ENCODE measurements at regions not wholly inside any gene's neighbourhood (a gene's known extent, or its start where the extent isn't known, plus 50 kb on each side); places are given as distances from the start of the nearest gene placed in this dataset.
"Not testable (repeated sequence)": the region's sequence is repeated elsewhere in the genome, so short reads cannot be mapped to it uniquely, and the experiment has no call there.

GRCh38 chr1:60809204-60809980 is 273.0 kb upstream of the NFIA start:
- H3K27ac Mint-ChIP-seq (ENCODE audit: unreplicated experiment): no peak overlapping the region
- DNase-seq: no peak
- no peak for TF ChIP-seq CTCF (IDR thresholded peaks at IDR 0.05; ENCODE audit: partially characterized antibody, unreplicated experiment)
- H3K9me3 Mint-ChIP-seq (ENCODE audit: unreplicated experiment): peaks cover 11% of the 10 kb centered on the region
- peaks cover 16% of the 10 kb centered on the region for H3K36me3 Mint-ChIP-seq (ENCODE audit: unreplicated experiment)
- no peak overlapping the region for H3K4me3 Mint-ChIP-seq (ENCODE audit: unreplicated experiment)
- H3K4me1 Mint-ChIP-seq (ENCODE audit: low read depth, unreplicated experiment): no peaks in the 10 kb centered on the region
- peaks cover 3% of the 10 kb centered on the region for H3K27me3 Mint-ChIP-seq (ENCODE audit: unreplicated experiment)

GRCh38 chr1:60808676-60809075 is 273.7 kb upstream of the NFIA start:
- Mint-ChIP-seq H3K27ac (ENCODE audit: unreplicated experiment) (no peak overlapping the region), H3K36me3 (ENCODE audit: unreplicated experiment) (peaks cover 16% of the 10 kb centered on the region), H3K4me3 (ENCODE audit: unreplicated experiment) (no peak overlapping the region), H3K9me3 (ENCODE audit: unreplicated experiment) (peaks cover 11% of the 10 kb centered on the region), H3K4me1 (ENCODE audit: low read depth, unreplicated experiment) (no peaks in the 10 kb centered on the region), H3K27me3 (ENCODE audit: unreplicated experiment) (peaks cover 3% of the 10 kb centered on the region)
- no peak for TF ChIP-seq CTCF (IDR thresholded peaks at IDR 0.05; ENCODE audit: partially characterized antibody, unreplicated experiment)
- DNase-seq: no peak

GRCh38 chr1:60802884-60803283 is 279.5 kb upstream of the NFIA start:
- peaks cover 5% of the 10 kb centered on the region for H3K4me1 Mint-ChIP-seq (ENCODE audit: low read depth, unreplicated experiment)
- no peak overlapping the region for H3K4me3 Mint-ChIP-seq (ENCODE audit: unreplicated experiment)
- peaks cover 9% of the 10 kb centered on the region for H3K9me3 Mint-ChIP-seq (ENCODE audit: unreplicated experiment)
- no peak overlapping the region for H3K27ac Mint-ChIP-seq (ENCODE audit: unreplicated experiment)
- peaks cover 3% of the 10 kb centered on the region for H3K27me3 Mint-ChIP-seq (ENCODE audit: unreplicated experiment)
- TF ChIP-seq CTCF (IDR thresholded peaks at IDR 0.05; ENCODE audit: partially characterized antibody, unreplicated experiment): no peak
- H3K36me3 Mint-ChIP-seq (ENCODE audit: unreplicated experiment): peaks cover 16% of the 10 kb centered on the region
- no peak for DNase-seq

GRCh38 chr1:60797351-60797750 is 285.0 kb upstream of the NFIA start:
- Mint-ChIP-seq H3K4me3 (ENCODE audit: unreplicated experiment) (no peak overlapping the region), H3K27me3 (ENCODE audit: unreplicated experiment) (no peaks in the 10 kb centered on the region), H3K27ac (ENCODE audit: unreplicated experiment) (no peak overlapping the region), H3K9me3 (ENCODE audit: unreplicated experiment) (no peaks in the 10 kb centered on the region), H3K36me3 (ENCODE audit: unreplicated experiment) (no peaks in the 10 kb centered on the region), H3K4me1 (ENCODE audit: low read depth, unreplicated experiment) (peaks cover 5% of the 10 kb centered on the region)
- no peak for DNase-seq
- TF ChIP-seq CTCF (IDR thresholded peaks at IDR 0.05; ENCODE audit: partially characterized antibody, unreplicated experiment): no peak

GRCh38 chr1:60791226-60791625 is 291.1 kb upstream of the NFIA start:
- no peak for DNase-seq
- Mint-ChIP-seq H3K36me3 (ENCODE audit: unreplicated experiment) (no peaks in the 10 kb centered on the region), H3K27me3 (ENCODE audit: unreplicated experiment) (no peaks in the 10 kb centered on the region), H3K4me1 (ENCODE audit: low read depth, unreplicated experiment) (no peaks in the 10 kb centered on the region), H3K9me3 (ENCODE audit: unreplicated experiment) (no peaks in the 10 kb centered on the region), H3K27ac (ENCODE audit: unreplicated experiment) (no peak overlapping the region), H3K4me3 (ENCODE audit: unreplicated experiment) (no peak overlapping the region)
- TF ChIP-seq CTCF (IDR thresholded peaks at IDR 0.05; ENCODE audit: partially characterized antibody, unreplicated experiment): no peak

GRCh38 chr1:60773099-60773498 is 309.3 kb upstream of the NFIA start:
- H3K27ac Mint-ChIP-seq (ENCODE audit: unreplicated experiment); H3K9me3 Mint-ChIP-seq (ENCODE audit: unreplicated experiment); H3K4me1 Mint-ChIP-seq (ENCODE audit: low read depth, unreplicated experiment); H3K4me3 Mint-ChIP-seq (ENCODE audit: unreplicated experiment); DNase-seq; H3K27me3 Mint-ChIP-seq (ENCODE audit: unreplicated experiment): not testable (repeated sequence)
- peaks cover 25% of the 10 kb centered on the region for H3K36me3 Mint-ChIP-seq (ENCODE audit: unreplicated experiment)

Measured in glutamatergic neuron (in vitro differentiated cells).